ENCODE measurements at regions not wholly inside any gene's neighbourhood (a gene's known extent, or its start where the extent isn't known, plus 50 kb on each side); places are given as distances from the start of the nearest gene placed in this dataset.

DNA sequence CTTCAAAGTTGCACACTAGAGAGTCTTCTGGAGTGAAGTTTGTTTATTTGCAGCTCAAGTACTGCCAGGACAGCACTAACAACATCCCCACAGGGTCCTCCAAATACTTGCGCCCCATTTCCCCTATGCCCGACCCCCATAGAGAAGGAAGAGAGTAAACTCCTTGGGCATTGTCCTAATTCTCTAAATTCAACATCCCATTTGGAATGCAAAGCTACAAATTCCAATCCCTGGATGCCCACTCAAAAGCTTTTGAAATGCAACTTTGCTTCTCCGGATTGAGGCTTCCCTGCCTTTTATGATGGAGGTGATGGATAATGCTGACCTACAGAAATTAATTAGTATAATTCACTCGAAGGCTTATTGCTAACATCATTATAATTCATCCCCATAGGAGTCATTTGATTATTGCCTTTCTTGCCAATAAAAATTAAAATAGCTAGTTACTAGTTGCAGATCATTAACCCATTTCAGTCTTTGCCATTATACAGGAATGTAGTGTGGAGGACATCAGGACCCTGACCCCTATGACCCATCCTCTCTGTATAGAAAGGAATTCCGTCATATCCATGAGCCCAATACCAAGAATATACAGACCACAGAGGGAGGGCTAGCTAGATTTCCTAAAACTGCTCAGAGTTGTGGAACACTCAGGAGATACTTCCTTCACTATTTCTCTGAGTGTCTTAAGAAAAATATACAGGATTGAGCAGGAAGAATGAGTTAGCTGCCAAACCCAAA lies 277.6 kb downstream of the ZNF608 start:
- H3K4me1 Mint-ChIP-seq (ENCODE audit: low read depth) = no peaks in the 10 kb centered on the region
- H3K9me3 Mint-ChIP-seq = no peaks in the 10 kb centered on the region
- TF ChIP-seq, protein P1, sequence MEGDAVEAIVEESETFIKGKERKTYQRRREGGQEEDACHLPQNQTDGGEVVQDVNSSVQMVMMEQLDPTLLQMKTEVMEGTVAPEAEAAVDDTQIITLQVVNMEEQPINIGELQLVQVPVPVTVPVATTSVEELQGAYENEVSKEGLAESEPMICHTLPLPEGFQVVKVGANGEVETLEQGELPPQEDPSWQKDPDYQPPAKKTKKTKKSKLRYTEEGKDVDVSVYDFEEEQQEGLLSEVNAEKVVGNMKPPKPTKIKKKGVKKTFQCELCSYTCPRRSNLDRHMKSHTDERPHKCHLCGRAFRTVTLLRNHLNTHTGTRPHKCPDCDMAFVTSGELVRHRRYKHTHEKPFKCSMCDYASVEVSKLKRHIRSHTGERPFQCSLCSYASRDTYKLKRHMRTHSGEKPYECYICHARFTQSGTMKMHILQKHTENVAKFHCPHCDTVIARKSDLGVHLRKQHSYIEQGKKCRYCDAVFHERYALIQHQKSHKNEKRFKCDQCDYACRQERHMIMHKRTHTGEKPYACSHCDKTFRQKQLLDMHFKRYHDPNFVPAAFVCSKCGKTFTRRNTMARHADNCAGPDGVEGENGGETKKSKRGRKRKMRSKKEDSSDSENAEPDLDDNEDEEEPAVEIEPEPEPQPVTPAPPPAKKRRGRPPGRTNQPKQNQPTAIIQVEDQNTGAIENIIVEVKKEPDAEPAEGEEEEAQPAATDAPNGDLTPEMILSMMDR (IDR thresholded peaks at IDR 0.05) = no peak
- intact Hi-C loops (cut with micrococcal nuclease) = no loop called here
- H3K27me3 Mint-ChIP-seq = no peaks in the 10 kb centered on the region
- no peak overlapping the region for H3K4me3 Mint-ChIP-seq
- no peak for ATAC-seq
- H3K36me3 Mint-ChIP-seq (ENCODE audit: low read depth) = no peaks in the 10 kb centered on the region
- POLR2A ChIA-PET = no interaction called here
- CTCF ChIA-PET = no interaction called here
- DNase-seq = no peak
- H3K27ac Mint-ChIP-seq = no peak overlapping the region

DNA sequence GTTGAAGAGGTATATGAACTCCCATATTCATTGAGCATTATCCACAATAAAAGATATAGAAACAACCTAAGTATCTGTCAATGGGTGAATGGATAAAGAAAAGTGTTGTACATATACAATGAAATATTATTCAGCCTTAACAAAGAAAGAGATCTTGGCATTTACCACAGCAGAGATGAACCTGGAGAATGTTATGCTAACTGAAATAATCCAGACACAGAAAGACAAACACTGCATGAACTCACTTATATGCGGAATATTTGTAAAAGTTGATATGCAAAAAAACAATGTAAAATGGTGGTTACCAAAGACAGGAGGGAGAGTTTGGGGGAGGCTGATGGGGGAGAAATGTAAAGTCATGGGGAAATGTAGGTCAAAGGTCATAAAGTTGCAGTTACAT lies 278.7 kb downstream of the ZNF608 start:
- Mint-ChIP-seq H3K4me1 (ENCODE audit: low read depth) (no peaks in the 10 kb centered on the region), H3K36me3 (ENCODE audit: low read depth) (no peaks in the 10 kb centered on the region), H3K9me3 (no peaks in the 10 kb centered on the region), H3K27me3 (no peaks in the 10 kb centered on the region), H3K4me3 (no peak overlapping the region), H3K27ac (no peak overlapping the region)
- intact Hi-C loops (cut with micrococcal nuclease) = no loop called here
- CTCF ChIA-PET = no interaction called here
- POLR2A ChIA-PET = no interaction called here
- DNase-seq (no peak), ATAC-seq (no peak)
- TF ChIP-seq, protein P1 (IDR thresholded peaks at IDR 0.05) = no peak

GRCh38 chr5:124466011-124466410 lies 280.4 kb downstream of the ZNF608 start:
- H3K4me3 Mint-ChIP-seq = no peak overlapping the region
- TF ChIP-seq, protein P1 (IDR thresholded peaks at IDR 0.05) = no peak
- no peak for DNase-seq
- H3K9me3 Mint-ChIP-seq = no peaks in the 10 kb centered on the region
- no peak overlapping the region for H3K27ac Mint-ChIP-seq
- no peak for ATAC-seq
- H3K27me3 Mint-ChIP-seq = no peaks in the 10 kb centered on the region
- POLR2A ChIA-PET = no interaction called here
- CTCF ChIA-PET = no interaction called here
- intact Hi-C loops (cut with micrococcal nuclease) = no loop called here
- no peaks in the 10 kb centered on the region for H3K4me1 Mint-ChIP-seq (ENCODE audit: low read depth)
- H3K36me3 Mint-ChIP-seq (ENCODE audit: low read depth) = no peaks in the 10 kb centered on the region

DNA sequence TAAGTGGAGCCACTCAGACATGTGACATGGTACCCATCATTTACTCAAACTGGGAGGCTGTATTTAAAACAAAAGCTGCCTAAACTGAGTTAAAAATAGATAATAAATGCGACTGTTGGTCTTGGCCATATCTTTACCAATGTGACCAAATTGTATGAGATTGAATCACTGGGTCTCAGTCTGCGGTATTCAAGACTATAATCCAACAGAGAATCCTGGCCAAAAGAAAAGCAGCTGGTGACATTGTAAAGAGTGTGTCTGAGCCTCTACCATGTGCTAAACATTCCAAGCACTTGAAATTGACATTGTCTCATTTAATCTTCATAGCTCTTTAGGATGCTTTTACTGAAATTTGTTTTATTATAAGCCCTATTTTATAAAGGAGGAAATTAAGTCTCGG lies 282.6 kb downstream of the ZNF608 start:
- ChIA-PET CTCF (no interaction called here), POLR2A (no interaction called here)
- Mint-ChIP-seq H3K36me3 (ENCODE audit: low read depth) (no peaks in the 10 kb centered on the region), H3K27me3 (no peaks in the 10 kb centered on the region), H3K27ac (no peak overlapping the region), H3K4me3 (no peak overlapping the region), H3K4me1 (ENCODE audit: low read depth) (no peaks in the 10 kb centered on the region), H3K9me3 (no peaks in the 10 kb centered on the region)
- DNase-seq (no peak), ATAC-seq (no peak)
- TF ChIP-seq, protein P1 (IDR thresholded peaks at IDR 0.05) = no peak
- intact Hi-C loops (cut with micrococcal nuclease) = no loop called here

GRCh38 chr5:124462751-124463150 lies 283.7 kb downstream of the ZNF608 start:
- no peak for DNase-seq
- H3K4me1 Mint-ChIP-seq (ENCODE audit: low read depth) = no peaks in the 10 kb centered on the region
- intact Hi-C loops (cut with micrococcal nuclease) = no loop called here
- TF ChIP-seq, protein P1 (IDR thresholded peaks at IDR 0.05) = no peak
- H3K27me3 Mint-ChIP-seq = no peaks in the 10 kb centered on the region
- ChIA-PET POLR2A (no interaction called here), CTCF (no interaction called here)
- no peak overlapping the region for H3K4me3 Mint-ChIP-seq
- no peaks in the 10 kb centered on the region for H3K9me3 Mint-ChIP-seq
- ATAC-seq = no peak
- no peaks in the 10 kb centered on the region for H3K36me3 Mint-ChIP-seq (ENCODE audit: low read depth)
- H3K27ac Mint-ChIP-seq = no peak overlapping the region
